ENCODE measurements at regions not wholly inside any gene's neighbourhood (a gene's known extent, or its start where the extent isn't known, plus 50 kb on each side); places are given as distances from the start of the nearest gene placed in this dataset.

- TF ChIP-seq KDM6A (CRISPR knock-in tag; IDR thresholded peaks at IDR 0.05; ENCODE audit: low read depth) (peak; percentile 71), ZBTB40 (IDR thresholded peaks at IDR 0.05) (no peak), ZBTB40 (CRISPR knock-in tag; IDR thresholded peaks at IDR 0.05) (peak; percentile 86), ZNF563 (CRISPR knock-in tag; IDR thresholded peaks at IDR 0.05) (no peak), ARNT2 (CRISPR knock-in tag; IDR thresholded peaks at IDR 0.05; ENCODE audit: low read depth) (peak; percentile 64; the same call in 1 of the 2 replicates), NFYC (CRISPR knock-in tag; IDR thresholded peaks at IDR 0.05) (peak; percentile 21; the same call in 1 of the 2 replicates), ZNF33A (CRISPR knock-in tag; IDR thresholded peaks at IDR 0.05; ENCODE audit: borderline replicate concordance) (peak; percentile 86; the same call in 1 of the 2 replicates), ZNF512B (CRISPR knock-in tag; IDR thresholded peaks at IDR 0.05; ENCODE audit: borderline replicate concordance) (peak; percentile 65; the same call in 1 of the 2 replicates), POLR2A (IDR thresholded peaks at IDR 0.05; ENCODE audit: insufficient read depth in 1 of 2, low read depth in 2 of 2, low read length in 2 of 2) (peak; percentile 64 to 76; a peak in 3 of 4 replicates), CHCHD3 (CRISPR knock-in tag; IDR thresholded peaks at IDR 0.05) (no peak), HNF1A (IDR thresholded peaks at IDR 0.05; ENCODE audit: low read depth) (peak; percentile 96), HNF1A (CRISPR knock-in tag; IDR thresholded peaks at IDR 0.05; ENCODE audit: borderline replicate concordance) (peak; percentile 99), SAP130 (CRISPR knock-in tag; IDR thresholded peaks at IDR 0.05; ENCODE audit: low read depth) (peak; percentile 88)
These were observed 94.7 kb upstream of the FOXN2 start (continued) for GRCh38 chr2:48219555-48220436.
